Islet precursor cell (in vitro differentiated cells): ENCODE measurements at regions not wholly inside any gene's neighbourhood (a gene's known extent, or its start where the extent isn't known, plus 50 kb on each side); places are given as distances from the start of the nearest gene placed in this dataset.
"Not testable (repeated sequence)": the region's sequence is repeated elsewhere in the genome, so short reads cannot be mapped to it uniquely, and the experiment has no call there.

Source experiments
- DNase-seq: peaks from one replicate; pipeline ENCODE4 v3.0.0-alpha.2; 2018

DNA sequence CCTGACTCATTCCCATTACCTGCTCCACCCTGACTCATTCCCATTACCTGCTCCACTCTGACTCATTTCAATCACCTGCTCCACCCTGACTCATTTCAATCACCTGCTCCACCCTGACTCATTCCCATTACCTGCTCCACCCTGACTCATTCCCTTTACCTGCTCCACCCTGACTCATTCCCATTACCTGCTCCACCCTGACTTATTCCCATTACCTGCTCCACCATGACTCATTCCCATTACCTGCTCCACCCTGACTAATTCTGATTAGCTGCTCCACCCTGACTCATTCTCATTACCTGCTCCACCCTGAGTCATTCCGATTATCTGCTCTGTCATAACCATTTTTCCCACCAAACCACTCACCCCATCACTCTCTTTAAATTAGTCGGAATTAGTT lies 901.2 kb upstream of the NEGR1 start:
- DNase-seq = not testable (repeated sequence)

DNA sequence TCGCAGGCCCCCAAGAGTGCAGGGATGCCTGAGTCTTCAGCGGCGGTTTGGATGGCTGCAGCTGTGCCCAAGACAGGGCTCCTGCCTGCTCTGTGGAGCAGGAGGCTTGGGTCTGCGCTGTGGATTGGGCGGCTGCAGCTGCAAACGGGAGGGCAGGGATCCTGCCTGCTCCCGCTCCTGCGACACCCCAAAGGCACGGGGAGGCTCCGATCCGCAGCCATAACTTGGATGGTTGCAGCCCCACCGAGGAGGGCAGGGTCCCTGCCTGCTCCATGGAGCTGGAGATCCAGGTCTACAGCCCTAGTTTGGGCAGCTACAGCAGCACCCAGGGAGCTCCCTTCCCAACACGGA lies 898.8 kb upstream of the NEGR1 start:
- no peak for DNase-seq

DNA sequence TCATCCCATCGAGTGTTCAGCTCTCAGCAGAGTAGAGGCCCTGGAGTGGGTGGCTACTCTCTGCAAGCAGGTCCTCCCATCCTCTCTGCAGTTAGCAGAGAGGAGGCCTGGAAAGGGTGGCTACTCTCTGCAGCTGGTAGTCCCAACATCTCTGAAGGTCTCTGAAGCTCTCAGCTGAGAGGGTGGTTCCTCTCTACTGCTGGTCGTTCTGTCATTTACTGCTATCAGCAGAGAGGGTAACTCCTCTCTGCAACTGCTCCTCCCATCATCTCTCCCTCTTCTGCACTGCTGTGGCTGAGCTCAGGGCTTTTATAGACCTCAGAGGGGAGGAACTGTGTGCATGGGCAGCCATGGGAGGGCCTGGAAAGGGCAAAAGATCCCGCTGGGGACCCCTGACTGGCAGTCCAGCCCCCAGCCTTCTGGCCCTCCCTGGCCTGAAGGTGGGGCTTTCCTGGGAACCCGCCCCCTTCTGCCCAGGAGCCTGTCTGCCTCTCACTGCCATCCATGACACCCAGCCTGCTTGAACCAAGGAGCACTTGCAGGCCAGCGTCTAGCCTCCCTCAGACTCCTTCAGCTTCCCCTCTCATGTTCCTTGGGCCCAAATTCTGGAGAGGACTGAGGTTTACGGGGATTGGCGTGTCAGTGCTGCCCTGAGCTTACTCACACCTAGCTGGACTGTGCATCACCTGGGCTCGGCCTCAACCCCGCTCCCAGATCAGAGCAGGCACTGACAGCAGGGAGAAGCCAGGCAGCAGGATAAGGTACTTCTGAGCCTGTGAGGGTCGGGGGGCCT lies 898.3 kb upstream of the NEGR1 start:
- no peak for DNase-seq

DNA sequence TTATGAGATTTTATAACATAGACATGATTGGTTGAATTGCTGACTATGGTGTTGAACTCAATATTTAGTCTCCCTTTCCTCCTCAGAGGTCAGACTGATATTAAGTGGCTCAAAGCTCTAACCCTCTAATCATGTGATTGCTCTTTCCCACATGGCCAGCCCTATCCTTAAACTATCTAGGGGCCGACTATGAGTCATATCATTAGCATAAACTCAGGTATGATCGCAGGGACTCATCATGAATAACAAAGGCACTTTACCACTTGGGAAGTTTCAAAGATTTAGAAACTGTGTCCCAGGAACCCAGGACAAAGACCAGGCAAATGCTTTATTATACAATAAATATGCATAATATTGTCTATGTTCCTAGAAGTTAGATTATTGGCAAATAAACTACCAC lies 894.6 kb upstream of the NEGR1 start:
- no peak for DNase-seq

DNA sequence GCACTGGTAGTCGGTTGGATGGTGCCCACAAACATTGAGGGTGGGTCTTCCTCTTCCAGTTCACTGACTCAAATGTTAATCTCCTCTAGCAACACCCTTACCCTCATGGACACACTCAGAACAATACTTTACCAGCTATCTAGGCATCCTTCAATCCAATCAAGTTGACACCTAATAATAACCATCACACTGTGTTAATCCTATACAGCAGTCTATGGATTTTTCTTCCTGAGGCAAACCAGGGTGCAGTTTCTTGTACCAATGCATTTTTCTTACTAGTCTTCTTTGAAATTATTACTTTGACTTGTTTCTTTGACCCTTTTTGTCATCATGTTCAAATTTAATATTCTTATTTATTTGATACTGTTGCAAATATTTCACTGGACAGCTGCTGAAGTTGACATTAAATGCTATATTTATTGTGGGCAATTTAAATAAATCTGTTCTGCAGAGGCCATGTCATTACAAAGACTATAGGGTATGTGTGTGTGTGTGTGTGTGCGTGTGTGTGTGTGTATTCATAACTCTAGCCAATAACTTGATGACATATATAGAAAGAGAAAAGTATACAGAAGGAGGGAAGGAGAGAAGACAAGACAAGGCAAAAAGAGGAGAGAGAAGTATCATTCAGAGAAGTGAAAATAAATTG lies 884.8 kb upstream of the NEGR1 start:
- no peak for DNase-seq

DNA sequence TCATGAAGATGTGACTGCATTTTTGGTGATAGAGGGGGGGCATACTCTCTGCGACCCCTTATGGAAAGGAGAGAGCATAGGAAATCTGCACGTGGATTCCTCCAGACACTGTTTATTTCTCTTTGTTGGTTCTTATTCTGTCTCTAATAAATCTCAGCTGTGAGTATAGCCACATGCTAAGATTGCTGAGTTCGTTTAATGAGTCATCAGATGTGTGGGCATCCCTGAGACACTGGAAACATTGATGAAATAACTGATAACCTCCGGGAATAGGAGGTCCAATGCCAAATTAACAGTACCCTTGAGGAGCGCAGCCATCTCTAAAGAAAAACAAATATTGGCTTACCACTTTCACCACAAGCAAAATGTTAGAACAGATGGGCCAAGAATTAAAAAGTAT lies 880.2 kb upstream of the NEGR1 start:
- DNase-seq = no peak

DNA sequence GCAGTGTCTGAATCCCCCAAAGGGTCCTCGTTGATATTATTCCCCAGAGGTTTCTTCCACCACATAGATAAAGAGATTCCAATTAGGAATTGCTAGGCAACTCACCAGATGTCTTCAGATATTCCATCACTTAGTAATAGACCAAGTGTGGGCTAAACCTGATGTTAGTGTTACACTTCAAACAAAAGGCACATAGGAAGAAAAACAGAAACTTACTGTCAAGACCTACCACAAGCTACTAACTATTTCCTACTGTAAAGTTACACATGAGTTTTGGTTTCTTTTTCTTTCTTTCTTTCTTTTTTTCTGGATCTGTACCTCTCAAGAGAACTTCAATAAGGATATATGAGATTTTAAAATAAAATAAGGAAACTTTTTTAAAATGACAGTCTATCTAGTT lies 879.1 kb upstream of the NEGR1 start:
- no peak for DNase-seq

DNA sequence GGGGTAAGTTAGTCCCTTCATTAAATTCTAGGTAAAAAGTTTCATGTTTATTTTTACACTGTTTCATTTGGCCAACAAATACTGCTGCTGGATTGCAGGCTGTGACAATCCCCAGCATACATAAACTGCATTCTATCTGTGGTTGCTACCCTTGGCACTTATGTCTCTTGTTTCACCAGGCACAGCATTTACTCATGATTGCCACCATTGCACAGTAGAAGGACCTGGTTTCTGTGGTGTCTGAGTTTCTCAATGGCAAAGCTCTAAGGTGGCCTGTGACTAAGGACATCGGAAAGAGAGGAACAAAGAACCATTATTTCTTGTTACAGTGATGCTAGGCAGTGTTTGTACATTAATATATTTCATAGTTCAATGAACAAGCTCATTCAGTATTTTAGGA lies 878.4 kb upstream of the NEGR1 start:
- no peak for DNase-seq

DNA sequence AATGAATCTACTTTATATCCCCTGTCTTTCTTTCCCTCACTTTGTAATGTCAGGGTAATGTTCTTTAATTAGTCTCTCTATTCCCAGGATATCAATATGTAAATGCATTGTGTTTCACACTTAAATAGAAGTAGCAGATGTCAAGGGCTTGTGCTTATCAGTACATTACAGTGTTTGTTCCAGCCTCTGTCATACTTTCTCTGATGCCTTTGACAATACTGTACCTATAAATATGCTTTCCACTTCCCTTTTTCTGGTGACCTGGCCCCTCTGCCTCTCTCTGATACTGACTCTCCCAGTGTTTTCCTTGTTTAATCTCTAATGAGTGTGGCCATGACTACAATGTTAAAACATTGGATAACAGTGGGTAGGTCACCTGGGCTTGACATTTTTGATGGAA lies 862.0 kb upstream of the NEGR1 start:
- DNase-seq = no peak

DNA sequence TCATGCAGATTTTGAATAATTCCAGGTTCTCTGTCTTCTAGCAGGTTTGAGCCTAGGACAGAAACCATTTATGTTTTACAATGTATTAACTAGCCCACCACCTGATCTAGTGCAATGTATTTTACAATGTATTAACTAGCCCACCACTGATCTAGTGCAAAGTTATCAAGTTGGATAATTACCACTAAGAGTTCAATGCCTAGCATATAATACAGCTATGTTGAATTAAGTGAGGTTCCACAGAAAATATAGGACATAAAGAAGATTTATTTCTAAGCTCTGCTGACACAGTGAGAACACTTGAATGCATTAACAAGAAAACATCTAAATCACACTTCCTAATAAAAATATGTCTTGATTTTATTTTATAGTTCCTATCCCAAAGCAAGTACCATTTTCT lies 854.6 kb upstream of the NEGR1 start:
- DNase-seq = no peak

DNA sequence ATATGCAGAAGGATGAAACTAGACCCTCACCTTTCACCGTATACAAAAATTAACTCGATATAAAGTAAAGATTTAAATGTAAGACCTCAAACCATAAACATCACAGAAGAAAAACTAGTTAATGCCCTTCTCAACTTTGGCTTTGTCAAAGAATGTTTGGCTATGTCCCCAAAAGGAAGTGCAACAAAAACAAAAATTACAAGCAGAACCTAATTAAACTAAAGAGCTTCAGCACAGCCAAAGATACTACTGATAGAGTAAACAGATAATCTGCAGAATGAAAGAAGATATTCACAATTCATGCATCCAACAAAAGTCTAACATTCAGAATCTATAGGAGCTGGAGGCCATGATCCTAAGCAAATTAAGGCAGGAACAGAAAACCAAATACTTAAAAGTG lies 824.6 kb upstream of the NEGR1 start:
- no peak for DNase-seq

DNA sequence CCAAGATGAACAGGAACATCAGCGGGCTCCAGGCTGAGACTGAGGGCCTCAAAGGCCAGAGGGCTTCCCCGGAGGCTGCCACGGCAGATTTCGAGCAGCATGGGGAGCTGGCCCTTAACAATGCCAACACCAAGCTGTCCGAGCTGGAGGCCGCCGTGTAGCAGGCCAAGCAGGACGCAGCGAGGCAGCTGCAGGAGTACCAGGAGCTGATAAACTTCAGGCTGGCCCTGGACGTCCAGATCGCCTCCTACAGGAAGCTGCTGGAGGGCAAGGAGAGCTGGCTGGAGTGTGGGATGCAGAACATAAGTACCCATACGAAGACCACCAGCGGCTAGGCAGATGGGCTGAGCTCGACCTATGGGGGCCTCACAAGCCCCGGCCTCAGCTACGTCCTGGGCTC lies 823.4 kb upstream of the NEGR1 start:
- no peak for DNase-seq

DNA sequence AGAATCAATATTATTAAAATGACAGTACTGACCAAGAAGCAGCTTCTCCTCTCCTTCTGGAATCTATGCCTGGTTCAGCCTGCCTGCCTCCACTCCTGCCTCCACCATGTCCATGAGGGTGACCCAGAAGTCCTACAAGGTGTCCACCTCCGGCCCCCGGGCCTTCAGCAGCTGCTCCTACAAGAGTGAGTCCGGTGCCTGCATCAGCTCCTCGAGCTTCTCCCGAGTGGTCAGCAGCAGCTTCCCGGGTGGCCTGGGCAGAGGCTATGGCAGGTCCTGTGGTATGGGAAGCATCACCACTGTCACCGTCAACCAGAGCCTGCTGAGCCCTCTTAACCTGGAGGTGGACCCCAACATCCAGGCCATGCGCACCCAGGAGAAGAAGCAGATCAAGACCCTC lies 822.4 kb upstream of the NEGR1 start:
- DNase-seq = no peak

DNA sequence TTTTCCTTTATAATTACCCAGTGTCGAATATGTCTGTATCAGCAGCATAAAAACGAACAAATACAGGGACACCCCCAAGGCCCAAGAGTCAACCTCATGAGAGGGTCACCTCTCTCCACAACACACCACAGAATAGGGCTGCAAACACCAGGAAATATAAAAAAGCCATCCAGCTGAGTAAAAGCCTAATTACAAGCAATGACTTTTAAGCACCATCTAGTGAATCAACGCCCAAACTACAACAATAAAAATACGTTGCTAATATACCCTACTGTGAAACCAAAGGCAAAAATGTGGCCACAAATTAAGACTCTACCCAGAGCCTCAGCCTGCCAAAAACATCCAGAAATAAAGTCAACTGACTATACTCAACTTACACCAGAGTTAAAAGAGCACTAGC lies 817.9 kb upstream of the NEGR1 start:
- no peak for DNase-seq

DNA sequence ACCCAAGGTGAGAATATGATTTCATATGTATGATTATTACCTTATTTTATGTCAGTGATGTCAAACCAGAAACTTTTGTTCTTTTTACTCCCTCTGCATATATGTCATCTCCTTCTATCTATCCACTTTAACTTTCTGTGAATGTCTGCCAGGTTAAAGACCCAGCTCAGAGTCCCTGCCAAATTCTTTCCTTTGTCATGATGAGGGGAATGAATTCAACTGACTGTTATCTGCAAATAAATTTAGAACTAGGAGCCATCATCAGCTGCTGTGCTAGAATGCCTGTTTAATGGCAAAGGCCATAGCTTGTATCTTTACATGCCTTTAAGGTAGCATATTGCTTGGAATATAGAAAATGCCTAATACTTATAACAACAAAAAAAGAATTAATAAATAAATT lies 815.6 kb upstream of the NEGR1 start:
- no peak for DNase-seq

DNA sequence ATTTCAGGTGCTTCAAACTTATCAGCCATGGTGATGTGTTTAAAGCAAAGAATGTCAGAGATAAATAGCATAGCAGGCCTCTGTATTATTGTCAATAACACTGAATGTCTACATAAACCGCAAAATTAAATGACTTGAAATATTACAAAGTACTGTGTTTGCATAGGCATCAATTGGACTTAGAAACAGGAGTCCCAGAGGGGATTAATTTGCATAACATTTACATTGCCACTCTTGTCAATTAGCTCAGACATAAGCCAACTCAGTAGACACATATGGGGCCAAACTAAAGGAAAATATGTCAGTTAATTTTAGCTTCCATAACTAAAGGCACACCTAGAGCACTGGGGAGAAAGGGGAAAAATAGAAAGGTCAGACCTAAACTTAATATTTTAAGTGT lies 814.5 kb upstream of the NEGR1 start:
- no peak for DNase-seq

DNA sequence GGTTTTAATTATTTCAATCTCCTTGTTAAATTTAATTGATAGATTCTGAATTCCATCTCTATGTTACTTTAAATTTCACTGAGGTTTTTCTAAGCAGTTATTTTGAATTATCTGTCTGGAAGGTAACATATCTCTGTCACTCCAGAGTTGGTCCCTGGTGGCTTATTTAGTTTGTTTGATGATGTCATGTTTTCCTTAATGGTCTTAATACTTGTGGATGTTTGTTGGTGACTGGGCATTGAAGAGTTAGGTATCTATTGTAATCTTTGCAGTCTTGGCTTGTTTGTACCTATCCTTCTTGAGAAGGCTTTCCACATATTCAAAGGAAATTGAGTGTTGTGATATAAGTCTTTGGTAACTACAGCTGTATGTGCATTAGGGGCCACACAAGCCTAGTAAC lies 810.0 kb upstream of the NEGR1 start:
- no peak for DNase-seq

DNA sequence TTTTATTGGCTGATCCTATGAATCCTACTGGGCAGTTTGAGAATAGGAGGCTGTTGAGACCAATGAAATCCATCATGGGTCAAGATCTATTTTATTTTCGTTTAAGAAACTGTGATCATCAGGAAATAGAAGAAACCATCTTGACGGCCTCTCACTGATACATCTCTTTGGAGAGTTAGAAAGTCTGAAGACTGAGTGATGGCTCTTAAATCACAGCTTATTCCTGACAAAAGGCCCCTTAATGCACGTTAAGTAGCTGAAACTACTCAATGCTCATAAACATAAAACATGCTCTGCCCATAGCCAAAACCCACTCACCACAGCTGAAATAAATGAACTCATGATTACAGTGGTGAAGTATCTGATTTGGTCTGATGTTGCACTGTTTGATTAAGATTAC lies 784.5 kb upstream of the NEGR1 start:
- no peak for DNase-seq

DNA sequence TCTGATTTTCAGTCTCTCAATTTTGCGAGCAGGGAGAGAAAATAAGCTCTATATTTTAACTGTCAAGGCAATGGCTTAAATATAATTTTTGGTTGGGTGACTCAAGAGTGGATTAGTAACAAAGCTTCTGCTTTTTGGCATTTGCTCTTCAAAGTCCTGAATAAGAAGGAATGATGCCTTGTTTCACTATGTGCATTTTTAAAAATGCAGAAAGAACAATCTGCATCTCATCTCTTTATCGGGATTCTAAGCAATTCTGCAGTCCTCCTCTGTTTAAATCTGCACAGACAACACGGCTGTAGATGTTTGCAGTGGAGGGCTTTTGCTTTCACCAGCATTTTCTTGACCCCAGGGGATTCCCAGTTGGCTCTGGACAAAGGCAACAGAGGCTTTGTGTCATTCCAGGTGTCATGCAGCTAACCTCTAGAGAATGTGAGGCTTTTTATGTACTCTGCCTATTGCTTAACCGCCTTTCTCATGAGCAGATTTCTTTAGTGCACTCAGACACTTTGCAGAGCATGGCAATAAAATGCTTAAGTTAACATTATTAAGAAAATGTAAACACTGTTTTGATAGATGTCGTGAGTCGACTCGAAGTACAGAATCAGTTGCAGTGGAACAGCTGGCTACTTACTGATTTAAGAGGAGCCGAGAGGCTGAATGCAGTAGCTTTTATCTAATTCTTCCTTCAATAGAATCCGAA lies 783.2 kb upstream of the NEGR1 start:
- peak; percentile 86 for DNase-seq

DNA sequence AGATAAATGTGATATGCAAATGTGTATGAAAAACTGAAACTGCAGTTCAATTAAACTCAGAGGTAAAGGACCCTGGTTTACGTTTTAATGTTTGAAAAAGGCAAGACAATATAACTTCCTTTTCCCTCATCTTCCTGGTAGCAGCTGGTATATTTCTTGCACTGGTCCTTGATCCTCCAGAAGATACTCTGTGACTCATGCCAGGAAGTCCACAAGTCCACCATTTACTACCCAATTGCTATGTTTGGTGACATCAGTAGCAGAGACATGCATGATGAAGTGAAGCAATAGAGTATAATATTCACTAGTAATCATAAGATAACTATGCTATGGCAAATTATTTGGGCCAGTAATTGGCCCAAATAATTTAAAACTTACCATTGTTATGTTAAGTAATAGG lies 774.5 kb upstream of the NEGR1 start:
- DNase-seq = no peak

DNA sequence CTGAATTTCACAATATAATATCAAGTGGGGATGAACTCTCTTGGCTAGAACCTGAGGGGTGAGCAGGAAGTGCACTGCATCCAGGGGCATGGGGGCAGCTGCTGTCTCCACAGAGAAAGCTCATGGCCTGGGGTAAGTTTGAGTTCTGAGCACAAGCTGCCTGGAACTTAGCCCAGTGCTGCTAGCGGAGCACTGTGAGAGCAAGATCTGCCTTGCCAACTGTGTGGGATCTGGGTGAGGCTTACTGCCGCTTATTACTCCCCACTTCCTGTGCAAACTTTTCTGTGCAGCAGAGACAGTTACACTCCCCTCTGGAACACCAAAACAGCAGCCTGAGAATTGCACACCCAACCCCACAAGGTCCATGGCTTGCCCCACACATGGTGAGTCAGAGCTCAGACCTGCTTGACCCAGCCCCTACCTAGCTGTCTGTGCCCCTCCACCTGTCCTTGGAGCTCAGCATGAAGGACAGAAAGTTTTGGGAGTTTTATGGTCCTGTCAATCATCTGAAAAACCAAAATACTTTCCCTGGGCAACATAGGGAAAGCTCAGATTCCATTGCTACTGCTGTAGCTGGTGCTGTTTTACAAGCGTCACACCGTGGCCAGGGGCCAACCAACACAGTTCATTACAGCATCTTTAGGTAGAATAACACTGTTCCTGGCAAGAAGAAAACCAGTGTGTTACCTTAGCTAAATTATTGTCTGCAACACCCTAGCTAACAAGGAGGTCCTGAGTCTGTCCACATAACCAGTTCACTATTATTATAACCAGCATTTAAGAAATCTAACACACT lies 762.1 kb upstream of the NEGR1 start:
- no peak for DNase-seq

DNA sequence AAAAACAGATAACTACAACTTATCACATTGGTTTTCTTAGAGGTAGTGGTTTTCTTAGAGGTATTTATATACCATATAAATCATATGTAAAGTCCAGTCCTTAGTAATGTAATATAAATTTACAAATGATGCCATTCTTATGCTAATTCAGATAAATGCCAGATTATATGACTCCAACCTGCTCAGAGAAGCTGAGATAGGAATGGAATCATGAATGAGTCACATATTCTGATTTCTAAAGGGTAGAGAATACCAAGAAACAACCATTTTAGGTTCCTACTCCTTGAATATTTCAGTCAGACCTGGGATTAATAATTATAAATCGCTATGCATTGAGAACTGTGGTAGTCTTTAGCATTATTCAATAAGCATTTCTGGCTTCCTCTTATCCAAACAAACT lies 760.1 kb upstream of the NEGR1 start:
- no peak for DNase-seq

DNA sequence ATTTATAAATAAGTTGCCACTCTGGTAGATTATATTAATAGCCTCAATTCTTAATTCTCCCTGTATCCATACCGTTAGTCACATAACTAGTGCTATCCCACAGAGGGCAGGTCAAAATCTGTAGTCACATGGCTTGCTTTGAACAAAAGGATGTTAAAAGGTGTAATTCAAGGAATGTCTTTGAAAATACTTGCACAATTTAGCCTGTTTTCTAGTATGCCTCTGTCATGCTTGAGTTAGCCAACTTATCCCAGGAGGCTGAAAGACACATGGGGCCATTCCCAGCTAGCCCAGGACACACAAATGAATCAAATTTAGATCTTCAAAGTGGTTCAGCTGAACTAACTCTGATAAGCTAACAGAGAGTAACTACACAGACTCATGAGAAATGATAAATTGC lies 758.5 kb upstream of the NEGR1 start:
- DNase-seq = no peak

DNA sequence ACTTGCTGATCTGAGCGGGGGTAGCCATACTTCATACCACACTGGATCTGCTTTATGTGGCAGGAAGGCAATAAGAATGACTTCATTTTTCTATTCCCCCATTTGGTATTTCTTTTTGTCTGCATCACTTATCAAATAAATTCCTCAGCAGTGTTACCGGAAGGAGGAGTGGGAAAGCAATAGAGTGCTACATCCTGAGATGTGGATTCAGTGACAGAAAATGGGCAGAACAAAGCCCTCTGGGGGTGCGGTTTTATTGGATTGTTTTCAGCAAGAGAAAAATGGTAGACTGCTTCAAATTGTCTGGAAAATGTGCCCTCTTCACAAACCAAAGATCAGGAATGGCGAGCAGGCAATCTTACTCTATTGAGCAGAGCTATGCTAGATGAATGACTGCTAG lies 751.9 kb upstream of the NEGR1 start:
- DNase-seq = no peak
